Endodermal cell (in vitro differentiated cells): ENCODE measurements at regions not wholly inside any gene's neighbourhood (a gene's known extent, or its start where the extent isn't known, plus 50 kb on each side); places are given as distances from the start of the nearest gene placed in this dataset.

Experiments
- DNase-seq: peaks from one replicate; pipeline ENCODE4 v3.0.0-alpha.2; 2017
- H3K27ac ChIP-seq: 2 replicates; pipeline ENCODE4 v1.5.1; 2013; ENCODE audit warnings: mild to moderate bottlenecking, low read depth, low read length, moderate library complexity
- H3K27me3 ChIP-seq: 2 replicates; pipeline ENCODE4 v1.6.1; 2013; ENCODE audit warnings: mild to moderate bottlenecking, low read length, moderate library complexity; ENCODE audit not compliant: insufficient read depth, control insufficient read depth, poor library complexity, severe bottlenecking
- H3K36me3 ChIP-seq: 2 replicates; pipeline ENCODE4 v1.7.0; 2013; ENCODE audit warnings: mild to moderate bottlenecking, low read length, moderate library complexity; ENCODE audit not compliant: control insufficient read depth, insufficient read depth
- H3K4me1 ChIP-seq: one replicate; pipeline ENCODE4 v1.7.0; 2013; ENCODE audit warnings: low read length; ENCODE audit not compliant: control insufficient read depth, insufficient read depth
- H3K4me3 ChIP-seq: 2 replicates; pipeline ENCODE4 v1.5.1; 2013; ENCODE audit warnings: mild to moderate bottlenecking, low read length, moderate library complexity
- H3K9ac ChIP-seq: 2 replicates; pipeline ENCODE4 v1.6.1; 2013; ENCODE audit warnings: mild to moderate bottlenecking, low read length, moderate library complexity; ENCODE audit not compliant: poor library complexity, severe bottlenecking; ENCODE audit errors: extremely low read depth
- H3K9me3 ChIP-seq: 2 replicates; pipeline ENCODE4 v1.6.1; 2013; ENCODE audit warnings: mild to moderate bottlenecking, low read length, moderate library complexity; ENCODE audit not compliant: control insufficient read depth
- H3K27ac Mint-ChIP-seq: 2 replicates; pipeline ENCODE4 v1.8.0; 2020; ENCODE audit warnings: mixed read lengths
- H3K27me3 Mint-ChIP-seq: 2 replicates; pipeline ENCODE4 v1.8.0; 2021; ENCODE audit warnings: mild to moderate bottlenecking, mixed read lengths; ENCODE audit not compliant: insufficient read depth
- H3K36me3 Mint-ChIP-seq: 2 replicates; pipeline ENCODE4 v1.8.0; 2020; ENCODE audit warnings: low read depth, mixed read lengths
- H3K4me1 Mint-ChIP-seq: 2 replicates; pipeline ENCODE4 v1.8.0; 2020; ENCODE audit warnings: mixed read lengths
- H3K4me3 Mint-ChIP-seq: 2 replicates; pipeline ENCODE4 v1.8.0; 2020; ENCODE audit warnings: mild to moderate bottlenecking, moderate library complexity, mixed read lengths
- H3K9me3 Mint-ChIP-seq: 2 replicates; pipeline ENCODE4 v1.8.0; 2020; ENCODE audit warnings: mild to moderate bottlenecking, mixed read lengths
- CTCF ChIP-seq: fragments of 200-600 bp; sonication (generic); conservative IDR thresholded peaks from 2 replicates; pipeline ENCODE4 v1.5.0; 2021; ENCODE audit warnings: antibody characterized with exemption, mild to moderate bottlenecking
- WGBS, 2 experiments: methylation state at CpG; one replicate each; pipeline versions ENCODE4 v1.1.5 to v1.1.7; 2013; ENCODE audit warnings: missing lambda C conversion rate in 2 of 2, mixed read lengths in 1 of 2; ENCODE audit not compliant: insufficient coverage in 1 of 2, insufficient read length in 1 of 2; 5-methylcytosine and 5-hydroxymethylcytosine counted together

GRCh38 chr6:115120391-115120790, 777.6 kb upstream of the HS3ST5 start:
- 86% methylated on average over 1 of the region's 1 CpG; no CpG with 5 or more reads in 1 of the 2 experiments for WGBS, 2 experiments
- TF ChIP-seq CTCF: no peak

GRCh38 chr6:115091461-115091860, 748.6 kb upstream of the HS3ST5 start:
- Mint-ChIP-seq H3K9me3 (peaks cover 3% of the 10 kb centered on the region), H3K4me1 (peaks cover 4% of the 10 kb centered on the region), H3K36me3 (no peaks in the 10 kb centered on the region), H3K27me3 (no peaks in the 10 kb centered on the region), H3K4me3 (no peak overlapping the region), H3K27ac (peak overlapping the region; percentile 38)
- Histone ChIP-seq H3K27ac (no peak overlapping the region), H3K9me3 (no peaks in the 10 kb centered on the region), H3K9ac (no peak overlapping the region), H3K4me1 (no peaks in the 10 kb centered on the region), H3K27me3 (no peaks in the 10 kb centered on the region), H3K36me3 (no peaks in the 10 kb centered on the region), H3K4me3 (no peak overlapping the region)
- 50 to 87% methylated on average over 1 to 2 of the region's 2 CpGs for WGBS, 2 experiments
- no peak for DNase-seq
- no peak for TF ChIP-seq CTCF

More at GRCh38 chr6:115120391-115120790, 777.6 kb upstream of the HS3ST5 start:
- Histone ChIP-seq H3K4me3 (no peak overlapping the region), H3K27ac (no peak overlapping the region), H3K9ac (no peak overlapping the region), H3K27me3 (no peaks in the 10 kb centered on the region), H3K36me3 (no peaks in the 10 kb centered on the region), H3K9me3 (peaks cover 5% of the 10 kb centered on the region), H3K4me1 (no peaks in the 10 kb centered on the region)
- H3K27ac Mint-ChIP-seq: no peak overlapping the region
- H3K27me3 Mint-ChIP-seq: no peaks in the 10 kb centered on the region
- peaks cover 24% of the 10 kb centered on the region for H3K9me3 Mint-ChIP-seq
- H3K4me3 Mint-ChIP-seq: no peak overlapping the region
- H3K4me1 Mint-ChIP-seq: no peaks in the 10 kb centered on the region
- no peak for DNase-seq
- H3K36me3 Mint-ChIP-seq: no peaks in the 10 kb centered on the region

- Histone ChIP-seq H3K27ac (no peak overlapping the region), H3K4me1 (no peaks in the 10 kb centered on the region), H3K4me3 (no peak overlapping the region), H3K36me3 (no peaks in the 10 kb centered on the region), H3K27me3 (no peaks in the 10 kb centered on the region), H3K9ac (no peak overlapping the region), H3K9me3 (no peaks in the 10 kb centered on the region)
- WGBS, 2 experiments: 83% methylated on average over 1 of the region's 1 CpG; no CpG with 5 or more reads in 1 of the 2 experiments
- Mint-ChIP-seq H3K4me3 (no peak overlapping the region), H3K36me3 (no peaks in the 10 kb centered on the region), H3K4me1 (no peaks in the 10 kb centered on the region), H3K27ac (no peak overlapping the region), H3K9me3 (peaks cover 3% of the 10 kb centered on the region), H3K27me3 (no peaks in the 10 kb centered on the region)
- no peak for TF ChIP-seq CTCF
- no peak for DNase-seq
These were observed 735.7 kb upstream of the HS3ST5 start for GRCh38 chr6:115078555-115078954.
